ENCODE measurements at regions not wholly inside any gene's neighbourhood (a gene's known extent, or its start where the extent isn't known, plus 50 kb on each side); places are given as distances from the start of the nearest gene placed in this dataset.

- DNase-seq (ENCODE audit: low read depth), result no peak
These were observed 303.0 kb downstream of the PSAT1 start for GRCh38 chr9:78599926-78600325.

DNA sequence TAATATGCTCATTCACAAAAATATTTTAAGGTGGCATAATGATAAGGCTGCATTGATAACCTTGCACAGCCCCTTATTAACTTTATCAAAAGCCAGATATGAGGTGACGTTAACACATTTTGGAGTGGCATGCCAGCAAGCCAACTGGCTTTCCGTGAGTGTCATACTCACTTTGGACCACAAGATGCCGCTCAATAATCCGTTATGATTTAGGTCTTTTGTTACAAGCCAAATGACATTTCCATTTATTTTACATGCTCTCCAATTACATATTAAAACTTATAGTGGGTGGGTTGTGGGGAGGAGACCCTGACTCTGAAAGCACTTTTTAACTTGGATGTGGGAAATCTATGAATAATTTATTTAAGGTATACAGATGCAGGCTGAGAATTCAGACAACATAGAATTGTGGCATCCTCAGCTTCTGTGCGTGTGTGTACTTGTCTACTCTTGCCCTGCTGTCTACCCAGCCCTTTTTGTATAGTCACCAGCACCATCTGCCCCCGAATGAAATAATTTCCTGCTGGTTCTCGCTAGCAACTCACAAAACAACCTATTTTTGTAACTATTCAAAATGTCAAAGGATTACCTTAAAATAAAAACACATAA, 305.1 kb downstream of the PSAT1 start:
- DNase-seq (ENCODE audit: low read depth), result no peak

- no peak for DNase-seq (ENCODE audit: low read depth)
These were observed 308.4 kb downstream of the PSAT1 start for GRCh38 chr9:78605041-78606000.

DNA sequence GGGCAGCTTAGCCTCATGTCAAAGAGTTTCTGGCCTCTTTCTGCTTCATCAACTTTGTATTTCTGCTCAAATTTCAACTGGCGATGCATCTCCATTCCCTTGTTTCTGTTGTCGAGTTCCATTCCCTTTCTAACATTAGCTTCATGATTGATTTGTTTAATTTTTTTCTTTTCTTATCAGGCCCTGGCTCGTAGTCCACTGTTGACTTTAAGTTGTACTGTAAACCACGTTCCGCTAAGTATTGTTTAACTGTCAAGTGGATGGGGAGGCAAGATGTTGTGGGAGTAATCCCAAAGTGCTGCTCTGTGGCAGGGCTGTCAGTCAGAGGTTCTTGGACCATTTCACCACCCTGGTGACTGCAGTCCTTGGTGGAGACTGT, 309.1 kb downstream of the PSAT1 start:
- no peak for DNase-seq (ENCODE audit: low read depth)

DNA sequence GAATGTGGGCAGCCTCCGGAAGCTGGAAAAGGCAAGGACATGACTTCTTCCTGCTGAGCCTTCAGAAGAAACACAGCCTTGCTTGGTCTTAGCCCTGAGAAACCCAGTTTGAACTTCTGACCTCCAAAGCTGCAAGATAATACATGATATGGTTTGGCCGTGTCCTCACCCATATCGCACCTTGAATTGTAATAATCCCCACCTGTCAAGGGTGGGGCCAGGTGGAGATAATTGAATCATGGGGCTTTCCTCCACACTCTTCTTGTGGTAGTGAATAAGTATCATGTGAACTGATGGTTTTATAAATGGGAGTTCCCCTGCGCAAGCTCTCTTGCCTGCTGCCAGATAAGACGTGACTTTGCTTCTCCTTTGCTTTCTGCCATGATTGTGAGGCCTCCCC, 310.9 kb downstream of the PSAT1 start:
- DNase-seq (ENCODE audit: low read depth), result no peak

DNA sequence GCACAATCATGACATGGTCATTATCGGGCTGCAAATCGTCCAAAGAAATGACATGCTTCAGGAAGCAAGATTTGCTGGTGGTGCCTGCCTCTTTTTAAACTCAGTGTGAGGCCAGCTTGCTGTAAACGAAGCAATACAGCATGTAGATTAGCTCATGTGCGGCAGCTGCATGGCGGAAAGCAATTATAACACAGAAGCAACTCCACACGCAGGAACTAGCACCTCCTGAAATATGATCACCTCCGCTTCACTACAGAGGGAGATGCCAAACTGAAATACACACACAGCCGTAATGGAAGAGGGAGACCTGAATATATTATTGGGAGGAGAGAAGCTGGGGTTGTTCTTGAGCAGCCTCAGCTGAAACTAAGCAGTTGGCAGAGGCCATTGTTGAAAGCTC, 312.5 kb downstream of the PSAT1 start:
- no peak for DNase-seq (ENCODE audit: low read depth)

GRCh38 chr9:78612091-78612490, 315.2 kb downstream of the PSAT1 start:
- no peak for DNase-seq (ENCODE audit: low read depth)

GRCh38 chr9:78613006-78613405, 316.1 kb downstream of the PSAT1 start:
- DNase-seq (ENCODE audit: low read depth), result no peak

DNA sequence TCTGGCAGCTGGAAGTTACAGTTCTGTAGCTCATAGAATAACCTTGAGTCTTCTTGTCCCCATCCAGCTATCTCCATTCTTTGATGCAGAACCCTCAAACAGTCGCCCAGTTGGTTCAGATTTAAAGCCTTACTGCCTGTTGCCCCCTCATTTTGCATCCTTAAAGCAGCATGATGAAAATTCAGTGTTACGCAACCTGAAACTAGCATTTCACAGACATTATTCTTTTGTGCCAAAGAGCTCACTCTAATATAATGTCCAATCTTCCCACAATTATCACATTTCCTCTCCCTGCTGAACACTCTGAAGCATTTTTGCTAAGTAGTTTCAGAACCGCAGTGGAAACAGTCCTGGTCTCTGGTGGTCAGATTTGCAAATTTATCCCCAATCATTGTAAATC, 318.0 kb downstream of the PSAT1 start:
- no peak for DNase-seq (ENCODE audit: low read depth)

DNA sequence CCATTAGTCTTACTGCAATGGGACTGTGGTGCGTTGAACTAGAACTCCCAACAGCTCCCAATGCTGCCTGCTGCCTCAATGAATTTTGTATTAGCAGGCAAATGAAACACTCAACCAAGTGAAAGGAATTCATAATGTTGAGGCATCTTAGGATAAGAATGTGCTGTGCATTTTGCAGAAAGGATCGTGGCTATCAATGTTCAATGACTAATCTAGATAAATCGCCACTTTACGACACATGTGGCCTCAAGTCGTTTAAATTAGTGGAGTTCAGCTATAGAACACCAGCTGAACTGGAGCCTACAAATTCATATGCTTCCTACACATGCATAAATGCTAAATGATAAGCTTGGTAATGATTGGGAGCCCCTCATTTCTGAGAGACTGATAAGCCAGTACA, 318.4 kb downstream of the PSAT1 start:
- DNase-seq (ENCODE audit: low read depth), result no peak

- no peak for DNase-seq (ENCODE audit: low read depth)
These were observed 321.8 kb downstream of the PSAT1 start for GRCh38 chr9:78618735-78619134.

GRCh38 chr9:78620303-78620702, 323.4 kb downstream of the PSAT1 start:
- DNase-seq (ENCODE audit: low read depth), result no peak

- no peak for DNase-seq (ENCODE audit: low read depth)
These were observed 323.8 kb downstream of the PSAT1 start for GRCh38 chr9:78620764-78621163.

DNA sequence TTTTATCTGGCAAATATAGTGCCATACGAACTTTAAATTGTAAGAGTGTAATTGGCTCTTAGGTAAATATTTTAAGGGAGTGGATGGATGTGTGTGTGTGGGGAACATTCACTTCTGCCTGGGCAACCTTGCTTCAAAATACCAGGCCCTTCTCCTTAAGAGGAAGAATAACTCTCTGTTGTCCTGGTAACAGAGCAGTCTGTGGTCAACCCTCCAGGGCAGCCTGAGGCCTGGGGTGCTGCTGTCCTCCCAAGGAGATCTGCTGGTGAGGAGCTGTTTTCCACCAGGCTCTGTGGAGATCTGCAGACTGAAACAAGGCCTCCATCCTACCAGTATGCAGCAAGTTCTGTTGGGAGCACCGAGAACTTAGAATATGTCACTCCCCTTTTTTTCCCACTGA, 325.2 kb downstream of the PSAT1 start:
- no peak for DNase-seq (ENCODE audit: low read depth)

DNA sequence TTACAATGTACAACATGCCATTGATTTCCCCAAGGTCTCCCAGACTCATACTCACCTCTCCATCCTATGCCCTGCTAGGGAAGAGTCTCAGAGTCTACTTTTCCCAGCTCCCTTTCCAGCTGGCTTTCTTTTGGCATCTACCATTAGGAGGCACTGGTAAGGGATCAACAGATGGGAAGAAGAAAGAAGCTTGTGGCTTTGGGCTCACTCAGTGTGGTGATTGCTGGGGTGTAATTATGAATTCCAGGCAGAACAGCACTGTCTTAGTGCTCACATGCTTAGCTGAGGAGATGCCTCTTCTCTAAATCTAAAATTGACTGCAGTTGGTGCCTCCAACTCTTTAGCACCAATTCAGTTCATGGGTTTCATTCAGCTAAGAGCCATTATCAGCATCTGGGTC, 330.0 kb downstream of the PSAT1 start:
- DNase-seq (ENCODE audit: low read depth), result no peak

GRCh38 chr9:78630966-78631365, 334.0 kb downstream of the PSAT1 start:
- DNase-seq (ENCODE audit: low read depth), result no peak

DNA sequence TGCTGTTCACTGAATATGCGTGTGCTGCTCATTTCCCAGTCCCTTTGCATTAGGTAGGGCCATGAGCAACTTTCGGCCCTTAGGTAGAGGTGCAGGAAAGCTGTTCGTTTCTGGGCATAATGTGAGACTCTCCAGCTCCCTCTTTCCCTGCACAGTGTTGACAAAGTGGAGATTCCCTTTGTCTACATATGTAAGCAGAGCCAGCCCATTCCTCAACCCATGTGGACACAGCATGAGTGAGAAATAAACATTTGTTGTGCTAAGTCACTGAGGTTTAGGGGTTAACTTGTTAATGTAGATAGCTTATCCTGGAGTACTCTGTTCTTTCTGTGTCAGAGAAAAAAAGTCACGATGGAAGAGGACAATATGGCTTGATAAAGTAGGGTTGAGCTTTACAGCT, 343.8 kb downstream of the PSAT1 start:
- no peak for DNase-seq (ENCODE audit: low read depth)

- no peak for DNase-seq (ENCODE audit: low read depth)
These were observed 347.4 kb downstream of the PSAT1 start for GRCh38 chr9:78644359-78644758.

DNA sequence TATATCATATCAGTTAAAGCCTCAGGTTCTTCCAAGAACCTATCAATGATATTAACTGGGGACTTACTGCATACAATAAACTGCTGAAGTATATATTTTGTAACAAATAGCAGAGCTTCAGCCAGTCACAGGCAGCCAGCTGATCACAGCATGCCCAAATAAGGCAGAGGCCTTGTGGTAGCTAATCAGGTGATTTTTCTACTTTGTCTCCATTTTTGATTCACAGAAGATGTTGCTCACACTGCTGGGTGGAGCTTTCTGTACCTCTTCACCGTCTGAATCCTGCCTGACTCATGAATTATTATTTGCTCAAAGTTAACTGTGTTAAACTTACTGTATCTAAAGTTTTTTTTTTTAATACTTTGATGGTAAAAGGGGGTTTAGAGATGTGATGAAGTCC, 357.4 kb downstream of the PSAT1 start:
- DNase-seq (ENCODE audit: low read depth), result no peak

- DNase-seq (ENCODE audit: low read depth), result no peak
These were observed 366.4 kb downstream of the PSAT1 start for GRCh38 chr9:78663369-78663768.

- no peak for DNase-seq (ENCODE audit: low read depth)
These were observed 367.4 kb downstream of the PSAT1 start for GRCh38 chr9:78664370-78664769.

GRCh38 chr9:78666818-78667414, 370.0 kb downstream of the PSAT1 start:
- DNase-seq (ENCODE audit: low read depth), result no peak

DNA sequence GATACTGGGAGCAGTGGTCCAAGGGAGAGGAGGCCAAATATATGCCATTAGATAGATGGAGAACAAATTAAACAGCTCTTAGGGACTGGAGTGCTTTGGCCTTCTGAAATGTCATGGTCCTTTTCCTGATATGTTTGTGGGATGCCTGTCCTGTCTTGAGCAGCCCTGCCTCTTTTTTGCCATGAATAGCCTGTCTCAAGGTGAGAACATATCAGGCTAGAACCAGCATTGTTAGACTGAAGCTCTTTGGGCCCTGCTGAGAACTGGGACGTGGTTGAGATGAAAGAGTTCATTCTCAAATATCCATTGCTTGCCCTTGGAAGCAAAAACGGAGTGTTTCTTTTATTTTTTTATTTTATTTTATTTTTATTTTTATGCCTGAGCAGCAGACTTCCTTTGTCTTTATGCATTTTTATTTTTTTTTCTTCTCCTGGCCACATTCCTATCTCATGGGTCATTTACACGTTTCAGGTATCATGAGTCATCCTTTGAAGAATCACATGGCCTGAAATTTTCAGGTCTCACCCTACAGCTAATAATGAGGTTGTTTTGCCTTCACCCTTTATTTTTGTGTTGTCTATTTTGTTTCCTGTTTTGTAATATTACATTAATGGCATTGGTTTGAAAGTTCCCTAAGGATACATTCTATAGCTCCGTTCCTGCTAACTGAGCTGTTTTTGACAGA, 371.4 kb downstream of the PSAT1 start:
- DNase-seq (ENCODE audit: low read depth), result no peak
